GM18909 (cell line): ENCODE measurements at regions not wholly inside any gene's neighbourhood (a gene's known extent, or its start where the extent isn't known, plus 50 kb on each side); places are given as distances from the start of the nearest gene placed in this dataset.

Experiments
- ATAC-seq: cut with Tn5 transposase; IDR thresholded peaks from one replicate; pipeline ENCODE4 v1.9.1; 2021; ENCODE audit warnings: mild to moderate bottlenecking; ENCODE audit not compliant: unreplicated experiment, poor library complexity

DNA sequence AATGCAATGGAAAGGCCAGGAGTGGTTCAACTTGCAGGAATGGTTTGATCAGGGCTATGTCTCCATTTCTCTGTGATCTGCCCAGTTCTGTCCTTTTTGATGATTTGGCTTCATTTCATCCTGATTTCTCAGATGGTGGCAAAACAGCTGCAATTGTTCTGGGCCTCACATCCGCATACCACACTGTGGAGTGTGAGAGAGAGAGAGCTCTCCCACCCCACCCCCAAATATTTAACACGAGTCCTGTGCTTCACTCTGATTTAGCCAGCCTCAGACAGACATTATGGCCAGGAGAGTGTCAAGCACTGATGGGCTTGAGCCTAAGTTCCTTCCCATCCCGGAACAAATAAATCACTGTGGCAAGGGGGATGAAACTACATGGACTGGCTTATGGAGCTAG, 284.6 kb downstream of the CDC5L start:
- no peak for ATAC-seq

DNA sequence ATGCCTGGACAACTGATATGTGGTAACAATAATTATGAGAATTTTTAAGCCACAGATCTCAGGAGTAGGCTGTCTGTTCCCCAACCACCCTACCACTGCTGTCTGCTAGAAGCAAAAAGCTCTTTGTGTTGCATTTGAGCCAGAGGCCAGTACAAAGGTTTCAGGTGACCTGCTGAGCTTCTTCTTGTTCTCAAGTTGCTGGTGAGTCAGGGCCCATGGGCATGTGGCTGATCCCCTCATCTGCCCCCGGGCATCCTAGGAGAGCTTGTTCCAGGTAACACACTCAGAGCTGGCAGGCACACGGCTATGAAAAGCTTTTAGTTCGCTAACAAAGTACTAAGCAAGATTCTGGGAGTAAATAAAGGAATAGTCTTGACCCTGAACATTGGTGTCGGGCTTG, 285.3 kb downstream of the CDC5L start:
- ATAC-seq = no peak

DNA sequence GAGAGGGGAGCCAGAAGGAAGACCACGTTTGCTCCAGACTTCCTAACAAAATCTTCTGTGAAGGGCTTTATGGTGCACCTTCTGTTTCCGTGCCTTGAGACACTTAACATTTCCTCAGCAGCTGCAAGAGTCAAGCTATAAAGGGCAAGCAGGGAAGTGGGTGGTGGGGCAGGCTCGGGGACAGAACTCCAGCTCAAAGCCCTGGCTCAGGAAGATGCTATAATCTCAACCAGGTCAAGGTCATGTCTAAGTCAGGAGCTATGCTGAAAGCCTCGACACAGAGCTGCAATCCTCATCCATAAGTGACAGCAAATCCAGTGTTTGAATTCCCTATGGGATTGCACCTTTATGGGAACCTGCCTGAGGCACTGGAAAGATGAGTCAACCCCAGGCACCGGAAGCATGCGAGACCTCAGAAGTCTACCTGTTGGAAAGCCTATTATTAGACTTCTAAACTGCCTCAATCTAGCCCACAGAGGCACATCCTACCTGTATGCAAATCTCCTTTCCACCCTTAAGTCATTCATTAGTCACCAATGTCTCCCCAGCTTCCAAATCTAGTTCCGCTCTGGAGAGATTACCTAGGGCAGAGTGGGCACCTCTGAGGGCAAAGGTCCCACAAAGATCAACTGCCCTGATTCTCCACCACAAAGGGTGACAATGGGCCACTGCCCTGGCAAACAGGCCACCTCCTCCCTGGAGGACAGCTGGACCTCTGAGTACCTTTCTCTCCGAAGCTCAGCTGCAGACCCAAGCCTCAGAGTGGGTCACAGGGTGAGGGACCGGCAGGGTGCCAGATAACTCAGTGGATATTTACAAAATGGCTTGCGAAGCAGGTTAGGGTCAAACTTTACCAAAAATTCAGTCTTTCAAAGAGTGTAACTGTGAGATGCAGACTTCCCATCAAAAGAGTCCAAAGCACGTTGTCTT, 287.0 kb downstream of the CDC5L start:
- ATAC-seq = no peak

DNA sequence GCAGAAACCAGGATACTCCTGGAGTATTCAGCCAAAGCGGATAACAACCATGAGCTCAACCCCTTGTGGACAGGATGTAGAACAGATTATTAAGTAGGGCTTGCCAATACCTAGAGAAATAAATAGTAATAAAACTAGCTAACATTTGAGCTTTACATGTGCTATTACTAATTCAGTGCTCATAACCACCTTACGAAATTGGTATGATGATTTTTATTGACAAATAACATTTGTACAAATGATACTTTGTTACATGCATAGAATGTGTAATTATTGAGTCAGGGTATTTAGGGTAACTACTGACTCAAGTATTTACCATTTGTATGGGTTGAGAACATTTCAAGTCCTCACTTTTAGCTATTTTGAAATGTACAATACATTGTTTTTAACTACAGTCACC, 287.9 kb downstream of the CDC5L start:
- no peak for ATAC-seq

DNA sequence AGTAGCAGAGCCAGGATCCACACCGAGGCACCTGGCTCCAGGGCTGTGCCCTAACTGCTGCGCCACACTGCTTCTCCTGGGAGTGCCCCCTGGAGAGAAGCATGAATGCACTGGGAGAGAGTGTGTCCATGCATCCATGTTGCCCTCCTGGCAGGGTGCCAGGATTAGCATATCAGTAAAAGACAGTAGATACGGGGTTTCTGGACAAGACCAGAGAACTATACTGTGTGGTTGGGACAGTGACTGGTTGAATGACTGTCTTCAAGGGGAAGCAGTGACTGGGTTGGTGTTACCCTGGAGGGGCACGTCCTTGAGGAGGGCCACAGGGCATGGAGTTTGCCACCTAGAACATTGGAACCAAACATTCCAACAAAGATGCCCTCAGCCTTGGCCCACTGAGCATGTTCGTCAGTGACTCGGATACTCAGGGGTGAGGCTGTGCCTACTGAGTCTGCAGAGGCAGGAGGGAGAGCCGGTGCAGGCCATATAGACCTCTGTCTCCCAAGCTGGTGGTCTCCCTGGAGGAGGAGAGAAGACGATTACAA, 288.8 kb downstream of the CDC5L start:
- ATAC-seq = no peak

DNA sequence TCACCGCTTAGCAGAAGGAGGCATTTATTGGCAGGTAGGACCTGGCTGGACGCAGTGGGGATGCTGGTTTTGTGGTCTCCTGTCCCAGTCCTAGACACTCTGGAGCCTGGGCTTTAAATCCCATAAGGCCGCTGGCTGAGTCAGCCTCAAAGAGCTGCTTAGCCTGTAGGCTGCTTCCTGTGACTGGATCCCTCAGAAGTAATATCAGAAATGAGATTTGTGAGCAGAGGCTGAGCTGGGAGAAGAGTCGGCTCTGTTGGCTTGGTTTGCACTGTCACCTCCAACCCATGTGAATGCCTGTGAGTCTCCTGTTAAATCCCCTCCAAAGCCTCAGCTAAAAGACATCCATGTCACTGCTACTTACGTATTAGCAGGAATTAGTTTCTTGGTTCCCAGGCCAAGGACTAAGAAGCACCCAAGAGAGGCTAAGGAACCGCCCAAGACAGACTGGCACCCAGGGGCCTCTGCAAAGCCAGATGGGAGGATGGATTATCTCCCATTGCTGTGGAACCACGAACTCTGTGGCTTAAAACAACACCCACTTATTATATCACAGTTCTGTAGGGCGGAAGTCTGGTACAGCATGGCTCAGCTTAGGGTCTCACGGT, 289.4 kb downstream of the CDC5L start:
- no peak for ATAC-seq

DNA sequence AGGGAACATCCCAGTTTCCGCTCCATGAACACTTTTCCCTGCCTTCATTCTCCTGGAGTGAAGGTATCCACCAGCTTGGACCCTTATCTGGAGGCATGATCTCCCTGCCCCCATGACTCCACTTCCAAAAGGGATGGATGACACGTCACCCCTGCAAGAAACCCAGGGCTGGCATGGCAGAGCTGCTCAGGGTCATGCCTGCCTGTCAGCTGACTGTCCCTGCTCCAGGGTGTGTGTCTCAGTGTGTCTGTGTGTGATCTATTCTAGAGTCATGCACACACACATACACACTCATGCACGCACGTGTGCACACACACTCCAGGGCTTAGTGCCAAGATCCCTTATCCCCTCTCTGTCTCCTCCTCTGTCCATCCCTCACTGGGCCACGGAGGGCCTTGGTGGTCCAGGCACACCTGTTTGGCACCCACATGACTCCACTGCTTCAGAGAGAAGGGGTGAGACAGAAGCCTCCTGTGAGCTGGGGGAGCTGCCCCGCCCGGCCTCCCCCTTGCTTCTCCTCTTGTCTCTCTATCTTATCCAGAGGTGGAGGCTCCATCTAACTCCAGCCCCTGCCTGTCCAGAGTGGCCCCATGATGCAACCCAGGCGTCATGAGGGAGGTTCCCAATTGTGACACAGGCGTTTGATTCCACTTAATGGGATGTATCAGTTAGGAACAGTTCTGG, 290.9 kb downstream of the CDC5L start:
- ATAC-seq = no peak

DNA sequence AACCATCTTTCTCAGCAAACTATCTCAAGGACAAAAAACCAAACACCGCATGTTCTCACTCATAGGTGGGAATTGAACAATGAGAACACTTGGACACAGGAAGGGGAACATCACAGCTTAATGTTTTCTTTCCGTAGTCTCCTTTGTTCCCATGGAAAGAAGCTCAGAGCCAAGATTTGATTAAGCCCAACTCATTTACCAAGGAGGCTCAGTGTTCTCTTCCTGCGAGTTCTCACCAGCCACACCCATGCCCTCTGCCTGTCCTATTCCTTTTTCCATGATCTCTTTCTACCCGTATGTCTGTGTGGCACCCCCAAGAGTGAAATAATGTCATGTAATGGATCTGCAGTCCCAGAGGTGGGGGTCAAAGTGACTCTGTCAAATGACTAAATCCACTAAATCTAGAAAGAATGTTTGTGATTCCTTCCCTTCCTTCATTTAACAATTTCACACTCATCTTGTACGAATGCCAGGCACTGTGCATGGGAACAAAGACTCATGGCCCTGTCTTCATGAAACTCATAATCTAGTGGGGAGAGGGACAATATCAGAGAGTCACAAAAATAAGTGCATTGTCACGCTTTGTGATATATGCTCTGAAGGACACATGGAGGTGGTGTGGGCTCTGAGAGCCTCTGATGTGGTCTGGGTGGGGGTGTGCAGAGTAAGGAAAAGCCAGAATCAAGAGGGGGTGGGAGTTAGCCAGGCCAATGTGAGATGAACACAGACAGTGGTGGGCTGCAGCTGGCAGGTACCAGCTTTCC, 292.1 kb downstream of the CDC5L start:
- no peak for ATAC-seq

DNA sequence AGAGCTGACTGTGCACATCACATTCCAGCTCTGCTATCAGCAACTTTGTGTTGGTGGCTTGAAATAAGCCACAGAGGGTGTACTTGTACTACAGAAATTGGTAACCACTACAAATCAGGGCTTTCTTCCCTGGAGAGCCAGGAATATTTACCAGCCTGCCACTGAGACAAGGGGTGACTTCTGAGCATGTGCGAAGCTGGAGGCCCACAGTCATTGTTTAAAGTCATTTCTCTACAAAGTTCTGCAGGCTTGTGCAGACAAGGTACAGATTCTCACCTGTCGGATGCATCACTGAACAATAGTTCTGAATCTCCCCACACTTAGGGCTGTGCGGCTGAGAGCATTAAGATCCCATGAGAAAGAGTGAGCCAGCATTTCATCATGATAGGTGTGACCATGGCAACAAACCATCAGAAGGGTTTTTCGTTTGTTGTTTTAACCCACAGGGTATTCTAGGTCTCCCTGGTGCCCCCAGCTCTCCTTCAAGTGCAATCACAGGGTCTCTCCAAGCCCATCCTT, 292.8 kb downstream of the CDC5L start:
- no peak for ATAC-seq

DNA sequence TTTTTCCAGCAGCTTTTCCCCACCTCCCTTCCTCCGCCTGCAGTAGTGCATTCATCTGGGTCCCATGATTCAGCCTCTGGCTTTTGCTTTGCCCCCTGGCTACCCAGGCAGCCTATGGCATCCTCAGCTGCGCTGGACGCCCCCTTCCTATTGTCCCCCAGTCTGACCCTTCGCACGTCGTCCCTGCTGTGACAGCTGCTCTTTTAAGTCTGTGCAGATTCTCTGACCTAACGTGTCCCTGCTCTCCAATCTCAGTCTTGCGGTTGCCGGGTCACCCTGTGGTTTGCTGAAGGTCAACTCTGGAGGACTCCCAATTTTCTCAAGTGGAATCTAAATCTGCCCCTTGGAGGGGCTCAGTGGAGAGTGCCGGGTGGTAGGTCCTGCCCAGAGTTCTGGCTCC, 294.3 kb downstream of the CDC5L start:
- ATAC-seq = no peak

DNA sequence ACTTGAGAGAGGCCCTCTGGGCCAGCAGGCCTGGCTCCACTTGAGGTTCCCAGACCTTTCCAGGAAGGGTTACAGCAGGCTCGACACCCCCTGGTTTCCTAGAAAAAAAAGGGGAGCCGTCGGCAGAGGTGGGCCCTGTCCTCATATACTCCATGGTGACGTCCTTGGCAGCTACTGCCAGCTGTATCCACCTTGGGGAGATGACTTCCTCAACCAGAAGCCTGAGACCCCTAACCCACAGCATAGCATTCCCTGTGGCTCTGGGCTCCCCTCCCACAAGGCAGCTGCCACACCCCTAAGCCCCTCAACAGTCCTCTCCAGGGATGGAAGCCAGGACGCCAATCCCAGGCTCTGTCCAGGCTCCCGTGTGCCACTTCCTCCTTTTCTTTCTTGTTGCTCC, 294.8 kb downstream of the CDC5L start:
- no peak for ATAC-seq

DNA sequence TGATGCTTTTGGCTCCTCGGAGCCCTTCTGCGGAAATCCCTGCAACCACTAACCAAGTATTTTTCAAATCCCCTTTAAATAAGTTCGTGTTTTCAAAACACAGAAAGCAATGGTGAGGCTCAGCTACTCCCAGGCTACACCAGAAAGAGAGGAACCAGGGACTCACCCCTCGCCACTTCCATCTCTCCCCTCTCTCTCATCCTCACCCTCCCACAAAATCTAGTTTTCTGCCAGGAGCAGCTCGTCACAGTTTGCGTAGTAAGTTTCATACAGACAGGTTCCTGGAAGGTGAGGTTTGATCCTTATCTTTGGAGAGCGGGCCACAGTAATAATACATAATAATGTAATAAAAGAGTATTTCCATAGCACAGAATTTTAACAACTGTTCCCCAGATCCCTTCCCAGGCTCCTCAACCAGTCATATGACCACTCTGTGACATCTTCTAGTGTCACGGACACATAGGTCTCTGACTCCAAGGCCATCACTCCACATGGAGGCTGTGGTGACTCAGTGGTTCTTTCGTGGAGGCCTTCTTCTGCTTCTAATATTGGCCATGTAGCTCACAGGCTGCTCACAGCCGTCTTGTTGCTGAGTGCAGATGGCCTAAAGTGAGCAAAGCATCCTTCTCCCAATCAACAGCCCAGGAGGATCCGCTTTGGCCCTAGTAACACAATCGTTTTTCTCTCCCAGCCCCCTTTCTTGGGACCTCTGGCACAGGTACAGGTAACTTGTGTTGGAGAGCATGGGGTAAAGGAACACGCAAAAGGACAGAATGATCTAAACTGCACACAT, 295.7 kb downstream of the CDC5L start:
- no peak for ATAC-seq

DNA sequence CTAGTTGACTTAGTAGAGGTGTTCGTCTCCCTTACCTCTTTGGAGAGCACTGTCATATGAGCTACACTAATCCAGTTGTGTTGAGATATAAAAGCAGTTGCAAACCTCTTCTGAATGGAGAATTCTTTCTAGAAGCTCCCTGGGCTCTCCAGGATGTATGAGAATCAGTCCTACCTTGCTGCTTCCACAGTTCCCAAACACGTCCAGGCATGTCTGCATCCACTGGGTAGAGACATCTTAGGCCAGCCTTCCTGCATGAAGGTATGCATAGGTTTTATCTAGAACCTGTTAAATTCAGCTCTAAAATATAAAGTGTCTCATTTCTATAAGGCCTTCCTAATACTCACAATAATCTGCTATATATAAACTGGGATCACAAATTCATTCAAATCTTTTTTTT, 297.7 kb downstream of the CDC5L start:
- no peak for ATAC-seq

DNA sequence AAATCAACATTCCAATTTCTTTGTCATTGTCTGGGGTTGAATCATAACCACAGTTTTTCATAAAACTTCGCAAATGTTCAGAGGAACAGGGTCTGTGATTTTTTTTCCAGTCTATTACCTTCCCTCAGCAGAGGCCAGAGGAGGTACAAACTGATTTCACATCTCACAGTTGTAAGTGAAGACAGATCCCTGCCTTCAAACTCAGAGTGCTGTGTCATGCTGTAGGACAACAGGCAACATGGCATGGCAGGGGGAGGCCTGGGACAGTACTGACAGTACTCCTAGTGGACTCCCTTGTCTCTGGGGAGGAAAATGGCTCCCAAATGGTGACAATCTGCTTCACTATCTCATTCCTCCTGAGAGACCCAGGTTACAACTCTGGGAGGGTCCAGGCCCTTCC, 308.6 kb downstream of the CDC5L start:
- no peak for ATAC-seq

DNA sequence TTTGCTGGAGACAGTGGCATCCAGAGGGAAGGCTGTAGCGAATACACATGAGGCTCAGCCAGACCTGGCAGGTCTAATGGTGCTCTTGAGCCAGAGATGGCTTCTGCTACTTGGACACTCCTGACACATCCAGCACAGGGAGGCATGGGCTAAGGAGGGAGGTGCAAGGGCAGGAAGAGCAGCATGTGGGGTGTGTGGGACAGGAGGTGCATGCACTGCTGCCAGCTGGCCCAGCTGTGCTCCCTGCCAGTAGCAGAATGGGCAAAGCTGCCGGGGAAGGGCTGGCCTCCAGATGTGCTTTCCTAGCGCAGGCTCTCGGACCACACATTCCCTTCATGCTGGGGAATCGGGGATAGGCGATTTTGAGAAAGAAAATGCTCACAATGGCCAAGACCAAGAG, 309.2 kb downstream of the CDC5L start:
- ATAC-seq = no peak

DNA sequence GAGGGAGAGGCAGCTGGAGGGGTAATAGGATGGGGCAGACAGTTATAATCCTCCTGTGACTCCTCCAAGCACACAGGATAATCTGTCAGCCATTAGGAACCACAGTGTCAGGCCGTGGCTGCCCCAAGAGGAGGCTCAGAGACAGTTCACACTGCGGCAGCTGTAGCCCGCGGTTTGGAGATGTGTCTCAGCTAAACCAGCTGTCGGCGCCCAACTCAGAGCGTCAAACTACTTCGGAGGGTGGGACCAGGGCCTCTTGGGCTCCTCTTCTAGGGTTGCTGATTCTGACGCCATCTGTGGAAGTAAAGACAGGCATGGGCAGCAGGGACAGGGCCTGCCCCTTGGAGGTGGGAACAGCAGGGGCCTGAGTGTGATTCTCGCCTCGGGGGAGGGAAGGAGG, 309.8 kb downstream of the CDC5L start:
- no peak for ATAC-seq

DNA sequence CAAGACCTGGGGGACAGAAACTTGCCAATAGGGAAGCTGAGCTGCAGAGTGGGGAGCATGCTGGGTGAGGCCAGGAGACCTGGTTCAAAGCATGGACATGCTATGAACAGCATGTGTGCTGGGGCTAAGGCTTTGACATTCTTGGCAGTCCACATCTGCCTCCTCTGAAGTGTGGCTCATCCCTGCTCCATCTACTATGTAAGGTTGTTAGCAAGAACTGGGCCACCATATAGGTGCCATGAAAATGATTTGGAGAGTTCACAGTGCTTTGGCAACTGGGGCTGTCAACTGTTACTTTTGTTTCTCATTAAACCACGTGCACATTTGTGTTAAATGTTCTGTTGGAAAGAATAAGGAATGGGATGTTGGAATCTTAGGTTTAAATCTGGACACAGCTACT, 311.1 kb downstream of the CDC5L start:
- ATAC-seq = no peak

DNA sequence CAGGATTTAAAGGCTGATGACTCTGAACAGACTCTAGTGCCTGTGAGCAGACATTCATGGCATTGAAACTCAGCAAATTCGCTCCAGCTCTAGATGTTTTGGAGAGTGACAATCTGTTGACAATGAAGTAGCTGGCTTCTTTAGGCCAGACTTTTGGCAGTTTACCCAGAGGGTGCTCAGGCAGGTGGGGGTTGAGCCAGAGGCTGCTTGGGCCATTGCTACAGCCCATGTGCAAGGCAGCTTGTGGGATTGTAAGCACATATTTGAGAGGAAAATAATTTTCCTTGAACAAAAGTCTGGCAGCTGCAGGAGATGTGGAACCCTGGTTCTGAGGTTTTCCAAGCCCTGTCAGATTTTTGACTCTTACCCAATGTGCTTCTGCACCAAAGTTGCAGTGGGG, 311.6 kb downstream of the CDC5L start:
- no peak for ATAC-seq

DNA sequence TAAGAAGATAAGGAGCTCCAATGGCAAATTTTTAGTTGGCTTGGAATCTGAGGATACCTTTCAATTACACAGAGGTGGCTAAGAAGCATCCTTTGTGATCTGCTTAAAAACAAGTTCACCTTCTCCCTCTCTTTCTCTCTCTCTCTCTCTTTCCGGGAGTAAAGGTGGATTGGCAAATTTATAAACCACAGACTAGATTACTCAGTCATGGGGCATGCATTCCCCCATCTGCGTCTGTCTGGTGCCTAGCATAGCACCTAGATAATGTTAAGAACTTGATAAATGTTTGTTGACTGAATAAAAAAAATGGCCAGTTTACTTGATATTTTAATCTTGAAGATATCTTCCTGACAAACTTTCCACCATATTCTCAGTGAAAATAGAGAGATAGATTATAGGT, 312.3 kb downstream of the CDC5L start:
- ATAC-seq = no peak
